ENCODE measurements at regions not wholly inside any gene's neighbourhood (a gene's known extent, or its start where the extent isn't known, plus 50 kb on each side); places are given as distances from the start of the nearest gene placed in this dataset.

DNA sequence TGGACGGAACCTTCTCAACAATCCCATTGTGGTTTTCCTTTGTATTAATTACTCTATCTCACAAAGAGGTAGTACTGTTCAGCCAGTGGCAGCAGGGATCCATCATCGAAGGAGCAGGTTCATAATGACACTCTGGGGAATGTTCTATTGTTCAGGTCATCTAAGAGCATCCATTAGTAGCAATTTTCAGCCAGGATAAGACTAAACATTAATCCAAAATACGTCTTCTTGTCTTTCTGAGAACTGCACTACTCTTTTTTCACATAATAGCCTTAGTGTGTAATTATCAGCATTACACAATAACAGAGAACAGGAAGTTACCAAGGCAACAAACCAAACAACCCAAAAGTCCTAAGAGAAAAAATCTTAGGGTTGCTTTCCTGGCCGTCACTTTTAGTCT is 259.5 kb upstream of the VWC2 start:
- no peak for TF ChIP-seq CTCF (IDR thresholded peaks at IDR 0.05; ENCODE audit: low read depth, low read length, missing input control)
- no peak for TF ChIP-seq YY1 (IDR thresholded peaks at IDR 0.05)
- TF ChIP-seq ZBTB33 (IDR thresholded peaks at IDR 0.05) = no peak
- no peak for TF ChIP-seq EGR1 (IDR thresholded peaks at IDR 0.05; ENCODE audit: low read depth in 2 of 2)
- TF ChIP-seq, protein P1, sequence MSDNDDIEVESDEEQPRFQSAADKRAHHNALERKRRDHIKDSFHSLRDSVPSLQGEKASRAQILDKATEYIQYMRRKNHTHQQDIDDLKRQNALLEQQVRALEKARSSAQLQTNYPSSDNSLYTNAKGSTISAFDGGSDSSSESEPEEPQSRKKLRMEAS (IDR thresholded peaks at IDR 0.05) = no peak
- TF ChIP-seq ATF3 (IDR thresholded peaks at IDR 0.05) = no peak
- TF ChIP-seq TAF1 (conservative IDR thresholded peaks at IDR 0.05) = no peak
- no peak for TF ChIP-seq FOXA2 (IDR thresholded peaks at IDR 0.05)
- no peak for TF ChIP-seq RXRA (IDR thresholded peaks at IDR 0.05)
- TF ChIP-seq RAD21 (IDR thresholded peaks at IDR 0.05) = no peak
- no peak for TF ChIP-seq HNF4G (IDR thresholded peaks at IDR 0.05)

All from liver (tissue), 3 donors.